Prostate gland (tissue), 2 donors: ENCODE measurements at regions not wholly inside any gene's neighbourhood (a gene's known extent, or its start where the extent isn't known, plus 50 kb on each side); places are given as distances from the start of the nearest gene placed in this dataset.

ENCODE experiments used
- CTCF ChIP-seq, 4 experiments: fragments of 200-600 bp in 2 of 4; fragments of 450-650 bp in 2 of 4; sonication (generic) in 2 of 4; IDR thresholded peaks; 1 replicate in 3 of 4; 2 replicates in 1 of 4; pipeline ENCODE4 v1.5.1; 2016 to 2019; ENCODE audit warnings: antibody characterized with exemption in 4 of 4, mild to moderate bottlenecking in 2 of 4, moderate library complexity in 2 of 4
- POLR2A ChIP-seq: fragments of 450-650 bp; IDR thresholded peaks from one replicate; pipeline ENCODE4 v1.6.1; 2016; ENCODE audit warnings: antibody characterized with exemption, mild to moderate bottlenecking
- POLR2AphosphoS5 ChIP-seq: sonication (generic); formaldehyde crosslinking; IDR thresholded peaks from one replicate; pipeline ENCODE4 v1.6.1; 2017; ENCODE audit warnings: antibody characterized with exemption

GRCh38 chr7:28336806-28337205 lies 75.5 kb upstream of the CREB5 start:
- TF ChIP-seq CTCF (IDR thresholded peaks at IDR 0.05) (no peak), POLR2A (no peak), POLR2AphosphoS5 (no peak)
